ENCODE measurements at regions not wholly inside any gene's neighbourhood (a gene's known extent, or its start where the extent isn't known, plus 50 kb on each side); places are given as distances from the start of the nearest gene placed in this dataset.

DNA sequence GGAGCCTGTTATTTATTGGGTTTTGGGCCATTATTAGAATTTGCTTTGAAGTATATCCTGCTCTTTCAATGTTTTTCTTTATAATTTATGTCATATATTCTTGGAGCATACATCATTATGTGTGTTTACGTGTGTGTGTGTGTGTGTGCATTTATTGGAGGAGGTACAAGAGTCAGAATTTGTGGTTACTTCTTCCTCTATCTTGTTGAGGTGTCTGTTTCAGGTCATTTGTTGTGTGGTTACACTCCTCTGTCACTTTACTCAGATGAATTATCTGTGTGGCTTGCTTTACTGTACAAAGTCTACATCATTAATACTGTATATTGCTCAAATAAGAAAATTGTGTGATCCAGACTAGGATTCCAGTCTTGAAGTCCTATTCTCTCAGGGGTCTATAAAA is 1957.4 kb upstream of the TENM3 start:
- H3K9ac ChIP-seq (ENCODE audit: low read depth, low read length): no peak overlapping the region
- no peaks in the 10 kb centered on the region for H3K36me3 ChIP-seq (ENCODE audit: insufficient read depth, low read depth, low read length)
- no peak overlapping the region for H3K27ac ChIP-seq (ENCODE audit: low read length)
- no peaks in the 10 kb centered on the region for H3K27me3 ChIP-seq (ENCODE audit: insufficient read depth, low read length)
- H3K4me1 ChIP-seq (ENCODE audit: insufficient read depth, low read length): no peaks in the 10 kb centered on the region
- no peak overlapping the region for H3K4me3 ChIP-seq (ENCODE audit: low read length)
- H3K9me3 ChIP-seq (ENCODE audit: insufficient read depth, low read depth, low read length): no peaks in the 10 kb centered on the region

- H3K27ac ChIP-seq (ENCODE audit: low read length): no peak overlapping the region
- no peaks in the 10 kb centered on the region for H3K36me3 ChIP-seq (ENCODE audit: insufficient read depth, low read depth, low read length)
- H3K9me3 ChIP-seq (ENCODE audit: insufficient read depth, low read depth, low read length): no peaks in the 10 kb centered on the region; the same call in 1 of the 2 replicates
- H3K9ac ChIP-seq (ENCODE audit: low read depth, low read length): no peak overlapping the region
- no peaks in the 10 kb centered on the region for H3K27me3 ChIP-seq (ENCODE audit: insufficient read depth, low read length)
- H3K4me3 ChIP-seq (ENCODE audit: low read length): no peak overlapping the region
- H3K4me1 ChIP-seq (ENCODE audit: insufficient read depth, low read length): no peaks in the 10 kb centered on the region
Observed at GRCh38 chr4:180292339-180292738, 1950.9 kb upstream of the TENM3 start.

DNA sequence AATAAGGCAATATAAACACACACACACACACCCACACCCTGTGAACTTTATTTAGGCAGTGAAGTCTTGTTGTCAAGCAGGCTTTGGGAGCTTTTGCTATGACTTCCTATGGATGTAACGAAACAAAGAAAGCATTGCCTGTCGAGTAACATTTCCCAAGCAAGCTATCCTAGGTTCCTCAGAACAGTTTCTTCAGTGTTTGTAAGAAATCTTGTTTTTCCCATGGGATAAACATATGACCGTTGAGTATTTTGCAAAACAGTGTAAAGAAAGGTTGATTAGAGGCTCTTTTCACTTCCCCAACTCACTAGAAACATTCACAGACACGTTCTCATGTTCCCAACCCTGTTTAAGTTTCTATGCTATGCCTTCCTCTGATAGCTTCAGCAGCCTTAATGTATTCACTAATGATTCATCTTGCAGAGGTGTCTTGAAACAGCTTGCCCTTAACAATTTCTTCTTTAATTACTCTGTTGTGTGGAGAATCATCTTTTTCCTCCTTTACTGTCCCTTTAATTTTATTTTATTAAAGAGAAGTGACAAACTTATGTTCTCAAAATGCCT is 1947.1 kb upstream of the TENM3 start:
- H3K9ac ChIP-seq (ENCODE audit: low read depth, low read length): no peak overlapping the region
- H3K4me1 ChIP-seq (ENCODE audit: insufficient read depth, low read length): no peaks in the 10 kb centered on the region
- no peak overlapping the region for H3K4me3 ChIP-seq (ENCODE audit: low read length)
- H3K36me3 ChIP-seq (ENCODE audit: insufficient read depth, low read depth, low read length): no peaks in the 10 kb centered on the region
- no peaks in the 10 kb centered on the region; the same call in 1 of the 2 replicates for H3K9me3 ChIP-seq (ENCODE audit: insufficient read depth, low read depth, low read length)
- H3K27me3 ChIP-seq (ENCODE audit: insufficient read depth, low read length): no peaks in the 10 kb centered on the region
- H3K27ac ChIP-seq (ENCODE audit: low read length): no peak overlapping the region

GRCh38 chr4:180304321-180304720 is 1938.9 kb upstream of the TENM3 start:
- Histone ChIP-seq H3K27me3 (ENCODE audit: insufficient read depth, low read length) (no peaks in the 10 kb centered on the region), H3K9ac (ENCODE audit: low read depth, low read length) (no peak overlapping the region), H3K4me3 (ENCODE audit: low read length) (no peak overlapping the region), H3K27ac (ENCODE audit: low read length) (no peak overlapping the region), H3K9me3 (ENCODE audit: insufficient read depth, low read depth, low read length) (no peaks in the 10 kb centered on the region), H3K36me3 (ENCODE audit: insufficient read depth, low read depth, low read length) (no peaks in the 10 kb centered on the region), H3K4me1 (ENCODE audit: insufficient read depth, low read length) (no peaks in the 10 kb centered on the region)

DNA sequence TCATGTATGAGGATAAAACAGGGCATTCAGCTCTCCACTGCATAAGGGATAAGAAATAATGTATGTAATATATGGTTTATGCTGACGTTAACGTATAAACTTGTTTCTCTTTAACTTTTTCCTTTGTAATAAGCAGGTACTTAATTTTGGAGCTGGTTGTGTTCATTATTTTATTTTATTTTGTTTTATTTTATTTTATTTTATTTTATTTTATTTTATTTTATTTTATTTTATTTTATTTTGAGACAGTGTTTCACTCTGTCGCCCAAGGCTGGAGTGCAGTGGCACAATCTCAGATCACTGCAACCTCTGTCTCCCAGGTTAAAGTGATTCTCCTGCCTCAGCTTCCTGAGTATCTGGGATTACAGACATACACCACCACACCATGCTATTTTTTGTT is 1932.6 kb upstream of the TENM3 start:
- Histone ChIP-seq H3K4me3 (ENCODE audit: low read length) (no peak overlapping the region), H3K36me3 (ENCODE audit: insufficient read depth, low read depth, low read length) (no peaks in the 10 kb centered on the region), H3K9me3 (ENCODE audit: insufficient read depth, low read depth, low read length) (no peaks in the 10 kb centered on the region), H3K27me3 (ENCODE audit: insufficient read depth, low read length) (no peaks in the 10 kb centered on the region), H3K27ac (ENCODE audit: low read length) (no peak overlapping the region), H3K9ac (ENCODE audit: low read depth, low read length) (no peak overlapping the region), H3K4me1 (ENCODE audit: insufficient read depth, low read length) (no peaks in the 10 kb centered on the region)

DNA sequence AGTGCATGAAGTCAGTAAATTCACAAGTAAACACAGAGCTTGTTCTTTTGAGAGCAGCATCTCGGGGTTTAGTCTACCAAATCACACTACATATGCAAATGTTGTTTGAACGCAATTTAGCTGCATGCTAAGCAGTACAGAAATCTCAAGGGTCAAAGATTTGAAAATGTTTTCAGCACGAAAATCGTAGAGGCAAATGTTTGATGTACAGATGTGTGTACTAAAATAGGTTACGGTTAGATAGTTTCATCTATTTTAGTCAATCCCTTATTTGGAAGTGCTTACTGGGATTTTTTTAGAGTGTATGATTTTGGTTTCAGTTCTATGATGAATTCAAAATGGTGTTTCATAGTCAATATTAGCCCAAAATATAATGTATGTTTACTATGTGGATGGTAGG is 1928.2 kb upstream of the TENM3 start:
- H3K9me3 ChIP-seq (ENCODE audit: insufficient read depth, low read depth, low read length): no peaks in the 10 kb centered on the region
- H3K4me1 ChIP-seq (ENCODE audit: insufficient read depth, low read length): no peaks in the 10 kb centered on the region
- no peaks in the 10 kb centered on the region for H3K27me3 ChIP-seq (ENCODE audit: insufficient read depth, low read length)
- no peak overlapping the region for H3K9ac ChIP-seq (ENCODE audit: low read depth, low read length)
- H3K27ac ChIP-seq (ENCODE audit: low read length): no peak overlapping the region
- H3K36me3 ChIP-seq (ENCODE audit: insufficient read depth, low read depth, low read length): no peaks in the 10 kb centered on the region
- no peak overlapping the region for H3K4me3 ChIP-seq (ENCODE audit: low read length)

DNA sequence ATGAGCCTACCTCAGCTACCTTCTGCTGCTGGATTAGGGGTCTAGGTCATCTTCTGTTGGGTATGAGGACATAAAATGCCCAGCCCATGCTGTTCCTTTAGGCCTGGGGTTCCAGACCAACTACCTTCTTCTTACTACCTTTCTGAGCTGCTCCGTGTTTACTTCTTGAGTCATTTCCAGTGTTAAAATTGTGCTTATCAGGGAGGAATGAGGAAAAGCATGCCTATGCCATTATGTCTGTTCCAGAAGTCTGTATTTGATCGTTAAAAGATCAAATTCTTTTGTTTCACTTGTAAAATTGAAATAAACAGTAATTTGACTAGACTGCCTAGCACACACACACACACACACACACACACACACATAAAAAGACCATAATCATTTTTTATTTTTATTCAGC is 1912.7 kb upstream of the TENM3 start:
- H3K27me3 ChIP-seq (ENCODE audit: insufficient read depth, low read length): no peaks in the 10 kb centered on the region
- no peak overlapping the region for H3K4me3 ChIP-seq (ENCODE audit: low read length)
- no peaks in the 10 kb centered on the region for H3K4me1 ChIP-seq (ENCODE audit: insufficient read depth, low read length)
- H3K27ac ChIP-seq (ENCODE audit: low read length): no peak overlapping the region
- no peak overlapping the region for H3K9ac ChIP-seq (ENCODE audit: low read depth, low read length)
- H3K9me3 ChIP-seq (ENCODE audit: insufficient read depth, low read depth, low read length): no peaks in the 10 kb centered on the region
- H3K36me3 ChIP-seq (ENCODE audit: insufficient read depth, low read depth, low read length): no peaks in the 10 kb centered on the region

GRCh38 chr4:180333162-180333561 is 1910.0 kb upstream of the TENM3 start:
- no peak overlapping the region for H3K9ac ChIP-seq (ENCODE audit: low read depth, low read length)
- no peaks in the 10 kb centered on the region for H3K36me3 ChIP-seq (ENCODE audit: insufficient read depth, low read depth, low read length)
- no peak overlapping the region for H3K27ac ChIP-seq (ENCODE audit: low read length)
- no peaks in the 10 kb centered on the region for H3K4me1 ChIP-seq (ENCODE audit: insufficient read depth, low read length)
- H3K9me3 ChIP-seq (ENCODE audit: insufficient read depth, low read depth, low read length): no peaks in the 10 kb centered on the region
- no peaks in the 10 kb centered on the region for H3K27me3 ChIP-seq (ENCODE audit: insufficient read depth, low read length)
- H3K4me3 ChIP-seq (ENCODE audit: low read length): no peak overlapping the region

- Histone ChIP-seq H3K9ac (ENCODE audit: low read depth, low read length) (no peak overlapping the region), H3K4me3 (ENCODE audit: low read length) (no peak overlapping the region), H3K9me3 (ENCODE audit: insufficient read depth, low read depth, low read length) (no peaks in the 10 kb centered on the region)
Observed at GRCh38 chr4:180335566-180335965, 1907.6 kb upstream of the TENM3 start.

DNA sequence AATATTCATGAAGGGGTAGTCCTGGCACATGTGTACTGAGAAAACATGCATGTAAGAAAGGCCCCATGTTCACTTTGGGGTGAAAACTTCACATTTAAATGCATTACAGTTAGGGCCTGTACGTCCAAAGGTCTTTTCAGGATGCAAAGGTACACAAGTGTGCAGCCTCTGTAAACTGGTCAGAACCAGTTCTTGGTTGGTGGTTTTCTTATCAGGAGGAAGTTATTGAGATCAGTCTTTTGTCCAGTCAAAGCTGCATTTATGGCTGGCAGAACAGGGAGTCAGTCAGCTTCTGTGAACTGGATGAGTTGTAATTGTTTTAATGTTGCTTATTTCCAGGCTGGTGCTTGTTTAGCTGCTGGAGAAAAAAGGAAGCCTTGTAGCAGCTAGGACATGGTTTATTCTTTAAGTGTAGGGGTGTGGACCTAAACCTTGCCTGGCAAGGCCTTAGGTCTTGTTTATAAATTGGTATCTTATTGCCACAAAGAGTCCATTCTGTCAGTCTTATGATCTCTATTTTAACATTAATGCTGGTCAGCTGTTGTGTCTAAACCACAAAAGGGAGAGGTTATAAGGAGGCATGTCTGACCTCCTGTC is 1906.6 kb upstream of the TENM3 start:
- Histone ChIP-seq H3K27ac (ENCODE audit: low read length) (no peak overlapping the region), H3K9me3 (ENCODE audit: insufficient read depth, low read depth, low read length) (no peaks in the 10 kb centered on the region), H3K4me1 (ENCODE audit: insufficient read depth, low read length) (no peaks in the 10 kb centered on the region), H3K9ac (ENCODE audit: low read depth, low read length) (no peak overlapping the region), H3K27me3 (ENCODE audit: insufficient read depth, low read length) (no peaks in the 10 kb centered on the region), H3K4me3 (ENCODE audit: low read length) (no peak overlapping the region), H3K36me3 (ENCODE audit: insufficient read depth, low read depth, low read length) (no peaks in the 10 kb centered on the region)

More at GRCh38 chr4:180335566-180335965, 1907.6 kb upstream of the TENM3 start:
- no peaks in the 10 kb centered on the region for H3K36me3 ChIP-seq (ENCODE audit: insufficient read depth, low read depth, low read length)
- no peaks in the 10 kb centered on the region for H3K4me1 ChIP-seq (ENCODE audit: insufficient read depth, low read length)
- H3K27me3 ChIP-seq (ENCODE audit: insufficient read depth, low read length): no peaks in the 10 kb centered on the region
- H3K27ac ChIP-seq (ENCODE audit: low read length): no peak overlapping the region

GRCh38 chr4:180341926-180342325 is 1901.3 kb upstream of the TENM3 start:
- no peaks in the 10 kb centered on the region for H3K4me1 ChIP-seq (ENCODE audit: insufficient read depth, low read length)
- no peak overlapping the region for H3K27ac ChIP-seq (ENCODE audit: low read length)
- H3K27me3 ChIP-seq (ENCODE audit: insufficient read depth, low read length): no peaks in the 10 kb centered on the region
- no peaks in the 10 kb centered on the region for H3K9me3 ChIP-seq (ENCODE audit: insufficient read depth, low read depth, low read length)
- no peaks in the 10 kb centered on the region for H3K36me3 ChIP-seq (ENCODE audit: insufficient read depth, low read depth, low read length)
- no peak overlapping the region for H3K9ac ChIP-seq (ENCODE audit: low read depth, low read length)
- H3K4me3 ChIP-seq (ENCODE audit: low read length): no peak overlapping the region

DNA sequence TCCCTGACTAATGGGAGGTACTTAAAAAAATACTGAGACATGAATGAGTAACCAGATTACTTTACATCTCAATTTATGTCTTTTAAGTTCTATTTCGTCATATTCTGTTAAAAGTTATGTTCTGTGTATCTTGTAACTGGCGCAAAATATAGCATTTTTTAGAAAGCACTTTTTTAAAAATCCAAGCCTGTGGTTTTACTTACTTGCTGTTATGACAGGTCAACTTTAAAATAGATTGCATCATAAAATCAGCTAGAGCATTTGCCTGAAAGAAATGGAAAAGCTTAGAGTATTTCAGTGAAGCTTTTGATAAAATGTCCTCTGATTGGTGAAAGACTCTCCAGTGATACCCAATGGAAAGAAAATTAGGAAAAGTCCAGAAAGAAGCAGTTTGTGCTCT is 1892.3 kb upstream of the TENM3 start:
- H3K27ac ChIP-seq (ENCODE audit: low read length): no peak overlapping the region
- H3K9ac ChIP-seq (ENCODE audit: low read depth, low read length): no peak overlapping the region
- H3K9me3 ChIP-seq (ENCODE audit: insufficient read depth, low read depth, low read length): no peaks in the 10 kb centered on the region
- no peaks in the 10 kb centered on the region for H3K4me1 ChIP-seq (ENCODE audit: insufficient read depth, low read length)
- no peaks in the 10 kb centered on the region for H3K36me3 ChIP-seq (ENCODE audit: insufficient read depth, low read depth, low read length)
- no peak overlapping the region for H3K4me3 ChIP-seq (ENCODE audit: low read length)
- H3K27me3 ChIP-seq (ENCODE audit: insufficient read depth, low read length): no peaks in the 10 kb centered on the region

Measured in iPS-20b (cell line).